ENCODE measurements at regions not wholly inside any gene's neighbourhood (a gene's known extent, or its start where the extent isn't known, plus 50 kb on each side); places are given as distances from the start of the nearest gene placed in this dataset.
A peak's percentile ranks its signal among the peaks of the same experiment; 100 is the strongest.

DNA sequence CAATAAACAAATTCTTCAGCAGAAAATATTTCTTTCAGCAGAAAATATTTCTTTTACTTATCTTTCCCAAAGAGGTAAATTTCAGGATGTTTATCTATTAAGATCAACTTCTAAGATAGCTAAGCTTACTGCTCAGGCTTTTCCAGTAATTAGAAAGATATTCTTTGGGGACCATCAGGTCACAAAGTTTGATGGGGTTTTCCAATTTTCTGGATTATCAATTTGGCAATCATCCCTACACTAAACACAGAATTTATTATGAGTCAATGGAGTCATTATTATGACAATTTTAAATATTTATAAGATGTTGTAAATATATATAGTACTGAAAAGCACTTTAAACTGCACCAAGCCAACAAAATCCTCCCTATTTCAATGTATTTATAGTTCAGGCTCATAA, 137.6 kb downstream of the AKAP11 start:
- no peak overlapping the region for H3K27ac Mint-ChIP-seq
- H3K9ac ChIP-seq, result no peak overlapping the region
- H3K27me3 ChIP-seq, result no peaks in the 10 kb centered on the region
- no peak for DNase-seq (ENCODE audit: low spot score)
- H3K79me2 ChIP-seq (ENCODE audit: low read depth), result no peaks in the 10 kb centered on the region
- no peaks in the 10 kb centered on the region for H3K36me3 Mint-ChIP-seq
- H3K4me3 Mint-ChIP-seq, result no peak overlapping the region
- no peak overlapping the region for H2AFZ ChIP-seq (replicated peaks)
- H3K4me1 Mint-ChIP-seq, result no peaks in the 10 kb centered on the region
- H3K4me3 ChIP-seq, result no peak overlapping the region
- H3K9me3 ChIP-seq (ENCODE audit: low read depth), result no peaks in the 10 kb centered on the region
- no peaks in the 10 kb centered on the region for H3F3A ChIP-seq (ENCODE audit: low read depth)
- H3K4me2 ChIP-seq, result no peak overlapping the region
- H3K27me3 Mint-ChIP-seq (ENCODE audit: insufficient read depth, low read depth), result peaks cover 5% of the 10 kb centered on the region
- H3K9me3 Mint-ChIP-seq, result no peaks in the 10 kb centered on the region
- no peak for TF ChIP-seq EZH2phosphoT487 (IDR thresholded peaks at IDR 0.05)
- TF ChIP-seq EZH2 (IDR thresholded peaks at IDR 0.05), result no peak
- TF ChIP-seq, protein P1, sequence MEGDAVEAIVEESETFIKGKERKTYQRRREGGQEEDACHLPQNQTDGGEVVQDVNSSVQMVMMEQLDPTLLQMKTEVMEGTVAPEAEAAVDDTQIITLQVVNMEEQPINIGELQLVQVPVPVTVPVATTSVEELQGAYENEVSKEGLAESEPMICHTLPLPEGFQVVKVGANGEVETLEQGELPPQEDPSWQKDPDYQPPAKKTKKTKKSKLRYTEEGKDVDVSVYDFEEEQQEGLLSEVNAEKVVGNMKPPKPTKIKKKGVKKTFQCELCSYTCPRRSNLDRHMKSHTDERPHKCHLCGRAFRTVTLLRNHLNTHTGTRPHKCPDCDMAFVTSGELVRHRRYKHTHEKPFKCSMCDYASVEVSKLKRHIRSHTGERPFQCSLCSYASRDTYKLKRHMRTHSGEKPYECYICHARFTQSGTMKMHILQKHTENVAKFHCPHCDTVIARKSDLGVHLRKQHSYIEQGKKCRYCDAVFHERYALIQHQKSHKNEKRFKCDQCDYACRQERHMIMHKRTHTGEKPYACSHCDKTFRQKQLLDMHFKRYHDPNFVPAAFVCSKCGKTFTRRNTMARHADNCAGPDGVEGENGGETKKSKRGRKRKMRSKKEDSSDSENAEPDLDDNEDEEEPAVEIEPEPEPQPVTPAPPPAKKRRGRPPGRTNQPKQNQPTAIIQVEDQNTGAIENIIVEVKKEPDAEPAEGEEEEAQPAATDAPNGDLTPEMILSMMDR (IDR thresholded peaks at IDR 0.05), result no peak
- H3K4me1 ChIP-seq, result no peaks in the 10 kb centered on the region
- no peak overlapping the region for H3K27ac ChIP-seq
- no peaks in the 10 kb centered on the region for H3K36me3 ChIP-seq
- H4K20me1 ChIP-seq (ENCODE audit: low read depth), result no peaks in the 10 kb centered on the region

DNA sequence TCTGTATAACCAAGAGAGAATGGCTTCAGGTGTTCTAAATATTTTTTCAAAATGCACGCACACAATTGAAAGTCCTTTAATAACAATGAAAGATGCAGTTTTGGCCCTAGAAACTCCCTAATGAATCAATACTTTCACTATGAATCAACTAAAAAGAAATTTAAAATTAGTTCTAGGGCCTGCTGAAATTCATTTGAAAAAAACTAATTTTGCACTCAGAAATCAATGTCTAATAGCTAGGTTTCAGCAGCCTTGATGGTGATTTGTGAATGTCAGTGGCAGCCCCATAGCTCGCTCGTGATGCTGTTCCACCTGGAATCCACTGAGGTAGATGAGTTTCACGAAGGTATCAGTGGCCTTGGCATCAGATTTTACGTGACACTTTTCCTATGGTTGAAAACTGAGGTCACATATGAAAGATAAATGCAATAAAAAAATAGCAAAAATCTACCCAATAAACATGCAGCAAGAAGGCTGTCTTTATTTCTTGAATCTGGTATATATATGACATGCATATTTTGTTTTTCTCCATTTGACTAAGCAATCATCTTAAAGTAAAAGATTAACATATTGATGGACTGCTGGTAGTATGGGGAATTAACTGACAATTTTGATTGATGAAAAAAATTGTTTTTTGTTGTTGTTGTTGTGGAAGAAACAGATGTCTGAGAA, 141.0 kb downstream of the AKAP11 start:
- Mint-ChIP-seq H3K4me1 (no peaks in the 10 kb centered on the region), H3K27ac (no peak overlapping the region), H3K4me3 (no peak overlapping the region), H3K9me3 (no peaks in the 10 kb centered on the region), H3K27me3 (ENCODE audit: insufficient read depth, low read depth) (peaks cover 5% of the 10 kb centered on the region), H3K36me3 (no peaks in the 10 kb centered on the region)
- Histone ChIP-seq H3K36me3 (no peaks in the 10 kb centered on the region), H3K27me3 (no peaks in the 10 kb centered on the region), H3K4me3 (no peak overlapping the region), H3K27ac (no peak overlapping the region), H3K9me3 (ENCODE audit: low read depth) (no peaks in the 10 kb centered on the region), H3K4me1 (no peaks in the 10 kb centered on the region), H3K4me2 (no peak overlapping the region), H2AFZ (replicated peaks) (no peak overlapping the region), H4K20me1 (ENCODE audit: low read depth) (no peaks in the 10 kb centered on the region), H3F3A (ENCODE audit: low read depth) (no peaks in the 10 kb centered on the region), H3K79me2 (ENCODE audit: low read depth) (no peaks in the 10 kb centered on the region), H3K9ac (no peak overlapping the region)
- DNase-seq (ENCODE audit: low spot score), result no peak
- TF ChIP-seq EZH2phosphoT487 (IDR thresholded peaks at IDR 0.05), result no peak
- no peak for TF ChIP-seq EZH2 (IDR thresholded peaks at IDR 0.05)

DNA sequence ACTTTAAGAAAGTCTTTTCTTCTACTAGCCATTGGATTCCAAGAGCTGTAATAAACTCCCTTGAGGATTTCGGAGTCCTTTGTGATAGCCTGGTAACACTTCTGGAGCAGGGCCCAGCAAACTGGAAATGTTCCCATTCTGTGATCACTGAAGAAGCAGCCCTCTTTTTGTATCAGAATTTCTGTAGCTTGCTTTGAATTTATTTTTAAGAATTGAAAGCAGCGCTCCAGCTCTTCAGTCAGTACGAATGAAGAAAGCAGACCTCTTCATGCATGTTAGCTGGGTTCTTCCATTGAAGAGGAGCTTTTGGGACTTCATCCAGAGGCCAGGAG, 141.5 kb downstream of the AKAP11 start:
- H3K4me3 Mint-ChIP-seq, result no peak overlapping the region
- no peak for DNase-seq (ENCODE audit: low spot score)
- peaks cover 5% of the 10 kb centered on the region for H3K27me3 Mint-ChIP-seq (ENCODE audit: insufficient read depth, low read depth)
- no peaks in the 10 kb centered on the region for H4K20me1 ChIP-seq (ENCODE audit: low read depth)
- H3K79me2 ChIP-seq (ENCODE audit: low read depth), result no peaks in the 10 kb centered on the region
- H3K9me3 ChIP-seq (ENCODE audit: low read depth), result no peaks in the 10 kb centered on the region
- H3K4me2 ChIP-seq, result no peak overlapping the region
- H3K4me3 ChIP-seq, result no peak overlapping the region
- H3K36me3 ChIP-seq, result no peaks in the 10 kb centered on the region
- H3K9me3 Mint-ChIP-seq, result no peaks in the 10 kb centered on the region
- no peak overlapping the region for H3K27ac Mint-ChIP-seq
- no peaks in the 10 kb centered on the region for H3K36me3 Mint-ChIP-seq
- no peaks in the 10 kb centered on the region for H3K4me1 ChIP-seq
- H3F3A ChIP-seq (ENCODE audit: low read depth), result no peaks in the 10 kb centered on the region
- H3K27me3 ChIP-seq, result no peaks in the 10 kb centered on the region
- no peak overlapping the region for H3K27ac ChIP-seq
- H3K9ac ChIP-seq, result no peak overlapping the region
- no peaks in the 10 kb centered on the region for H3K4me1 Mint-ChIP-seq
- no peak for TF ChIP-seq EZH2 (IDR thresholded peaks at IDR 0.05)
- no peak for TF ChIP-seq EZH2phosphoT487 (IDR thresholded peaks at IDR 0.05)
- TF ChIP-seq, protein P1 (IDR thresholded peaks at IDR 0.05), result no peak
- peak overlapping the region; percentile 38 for H2AFZ ChIP-seq (replicated peaks)

DNA sequence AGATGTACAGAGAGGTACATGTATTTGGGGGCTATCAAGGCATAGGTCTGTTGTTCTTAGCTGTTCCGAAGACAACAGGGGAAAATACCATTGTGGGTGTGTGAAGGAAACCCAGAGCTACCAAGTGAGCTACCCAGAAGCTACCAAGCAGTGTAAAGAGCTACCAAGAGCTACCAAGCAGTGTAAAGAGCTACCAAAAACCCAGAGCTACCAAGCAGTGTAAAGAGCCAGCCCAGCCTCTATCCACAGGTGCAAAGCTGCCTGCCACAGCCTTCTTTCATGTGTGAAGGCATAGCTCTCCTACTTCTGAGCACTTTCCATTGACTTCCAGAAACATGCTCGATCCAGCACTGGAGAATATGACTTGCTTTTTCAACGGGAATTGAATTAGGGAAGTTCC, 145.7 kb downstream of the AKAP11 start:
- Histone ChIP-seq H3K4me2 (no peak overlapping the region), H3K27me3 (no peaks in the 10 kb centered on the region), H3K4me1 (no peaks in the 10 kb centered on the region), H2AFZ (replicated peaks) (no peak overlapping the region), H3K79me2 (ENCODE audit: low read depth) (no peaks in the 10 kb centered on the region), H3K36me3 (no peaks in the 10 kb centered on the region), H3K9me3 (ENCODE audit: low read depth) (no peaks in the 10 kb centered on the region), H3F3A (ENCODE audit: low read depth) (no peaks in the 10 kb centered on the region), H3K4me3 (no peak overlapping the region), H3K9ac (no peak overlapping the region), H4K20me1 (ENCODE audit: low read depth) (no peaks in the 10 kb centered on the region), H3K27ac (no peak overlapping the region)
- no peaks in the 10 kb centered on the region for H3K4me1 Mint-ChIP-seq
- no peak overlapping the region for H3K4me3 Mint-ChIP-seq
- peaks cover 5% of the 10 kb centered on the region for H3K27me3 Mint-ChIP-seq (ENCODE audit: insufficient read depth, low read depth)
- H3K9me3 Mint-ChIP-seq, result no peaks in the 10 kb centered on the region
- no peak overlapping the region for H3K27ac Mint-ChIP-seq
- TF ChIP-seq EZH2 (IDR thresholded peaks at IDR 0.05) (no peak), EZH2phosphoT487 (IDR thresholded peaks at IDR 0.05) (no peak)
- H3K36me3 Mint-ChIP-seq, result no peaks in the 10 kb centered on the region
- no peak for DNase-seq (ENCODE audit: low spot score)
